Left kidney (tissue), 1 donor: ENCODE measurements at regions not wholly inside any gene's neighbourhood (a gene's known extent, or its start where the extent isn't known, plus 50 kb on each side); places are given as distances from the start of the nearest gene placed in this dataset.
"Not testable (repeated sequence)": the region's sequence is repeated elsewhere in the genome, so short reads cannot be mapped to it uniquely, and the experiment has no call there.

ENCODE experiments used
- DNase-seq: peaks from one replicate; pipeline ENCODE4 v3.0.0-alpha.2; 2013

DNA sequence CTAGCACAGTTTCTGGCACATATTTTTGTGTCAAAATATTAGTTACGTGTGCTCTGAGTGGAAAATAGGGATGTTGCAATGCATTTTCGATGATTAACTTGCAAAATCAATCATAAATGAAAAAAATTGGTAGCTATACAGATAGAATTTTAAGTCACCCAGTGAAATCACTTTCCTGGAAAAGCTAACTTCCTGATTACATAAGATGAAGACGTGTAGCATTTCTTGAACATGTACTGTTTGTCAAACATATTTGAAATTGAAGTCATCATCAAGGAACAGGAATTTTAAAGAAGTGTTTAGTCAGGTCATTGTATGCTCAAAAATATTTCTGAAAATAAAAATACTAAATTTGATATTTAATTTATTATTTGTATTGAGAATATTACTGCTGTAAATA lies 977.7 kb downstream of the PLOD2 start:
- no peak for DNase-seq

DNA sequence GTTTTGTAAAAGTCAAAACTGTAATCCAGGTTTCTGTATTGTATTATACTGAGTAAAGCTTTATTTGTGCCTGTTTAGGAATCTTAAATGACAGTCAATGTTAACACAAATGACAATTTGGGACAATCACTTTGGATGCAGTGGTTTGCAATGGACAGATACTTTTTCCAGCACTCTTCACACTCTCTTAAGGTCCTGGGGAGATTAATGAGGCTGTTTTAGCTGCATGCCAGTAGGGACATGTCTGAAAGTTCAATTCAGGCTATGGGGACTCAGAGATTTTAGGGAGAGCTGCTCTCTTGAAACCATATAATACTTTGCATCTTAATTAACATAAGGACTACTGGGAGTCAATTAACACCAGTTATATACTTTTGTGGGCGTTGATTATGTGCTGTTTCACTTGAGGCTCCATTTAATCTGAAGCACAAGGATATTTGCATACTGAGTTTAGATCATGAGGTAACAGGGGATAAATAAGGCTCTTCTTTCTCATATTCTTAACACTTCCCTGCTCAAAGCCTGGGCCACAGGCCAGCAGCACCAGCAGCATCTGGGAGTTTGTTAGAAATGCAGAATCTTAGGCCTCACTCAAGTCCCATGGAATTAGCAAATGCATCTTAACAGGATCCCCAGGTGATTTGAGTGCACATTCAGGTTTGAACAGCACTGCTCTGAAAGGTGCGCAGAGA lies 972.8 kb downstream of the PLOD2 start:
- no peak for DNase-seq

DNA sequence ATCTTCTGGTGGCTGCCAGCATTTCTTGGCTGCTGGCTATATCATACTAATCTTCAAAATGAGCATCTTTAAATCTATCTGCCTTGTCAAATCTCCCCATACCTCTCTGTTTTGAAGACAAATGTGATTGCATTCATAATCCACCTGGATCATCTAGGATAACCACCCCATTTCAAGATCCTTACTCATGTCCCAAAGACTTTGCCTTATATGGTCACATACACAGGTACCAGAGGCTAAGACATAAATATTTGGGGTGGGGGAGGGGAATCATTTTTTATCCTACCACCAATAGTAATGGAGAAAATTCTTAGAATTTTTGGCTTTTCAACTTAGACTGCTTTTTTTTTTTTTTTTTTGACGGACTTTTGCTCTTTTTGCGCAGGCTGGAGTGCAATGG lies 970.8 kb downstream of the PLOD2 start:
- DNase-seq: no peak

DNA sequence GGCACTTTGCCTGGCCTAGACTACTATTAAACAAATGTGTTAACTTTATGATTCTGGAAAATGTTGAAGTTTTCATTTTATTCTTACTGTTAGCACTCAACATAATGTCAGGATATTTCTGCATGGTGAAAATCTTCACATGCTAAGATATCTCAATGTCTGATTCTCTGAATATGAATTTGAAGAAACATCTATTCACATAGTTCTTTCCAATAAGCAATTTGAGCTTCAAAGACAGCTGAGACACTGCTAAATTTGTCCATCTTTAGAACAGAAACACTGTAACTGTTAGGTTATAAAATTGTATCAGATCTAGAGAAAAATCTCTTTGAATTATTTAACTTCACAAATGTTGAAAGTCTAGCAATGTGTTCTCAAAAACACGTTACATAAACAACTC lies 970.2 kb downstream of the PLOD2 start:
- no peak for DNase-seq

DNA sequence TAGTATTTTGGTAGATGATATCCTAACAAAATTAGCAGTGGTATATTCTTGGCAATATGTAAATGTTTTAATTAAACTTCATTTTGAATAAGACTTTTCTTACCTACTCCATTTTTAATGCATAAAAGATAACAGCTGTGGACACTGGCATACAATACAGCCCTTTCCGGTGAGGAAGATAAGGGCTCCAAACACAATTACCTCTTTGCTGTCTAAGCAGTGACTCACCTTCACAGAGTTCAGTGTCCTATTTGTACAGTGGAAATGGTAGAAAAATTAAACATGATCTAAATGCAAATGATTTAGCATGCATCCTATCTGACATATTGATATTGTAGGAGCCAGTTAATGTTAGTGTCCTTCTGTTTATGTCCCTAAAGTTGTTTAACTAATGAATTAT lies 969.4 kb downstream of the PLOD2 start:
- no peak for DNase-seq

DNA sequence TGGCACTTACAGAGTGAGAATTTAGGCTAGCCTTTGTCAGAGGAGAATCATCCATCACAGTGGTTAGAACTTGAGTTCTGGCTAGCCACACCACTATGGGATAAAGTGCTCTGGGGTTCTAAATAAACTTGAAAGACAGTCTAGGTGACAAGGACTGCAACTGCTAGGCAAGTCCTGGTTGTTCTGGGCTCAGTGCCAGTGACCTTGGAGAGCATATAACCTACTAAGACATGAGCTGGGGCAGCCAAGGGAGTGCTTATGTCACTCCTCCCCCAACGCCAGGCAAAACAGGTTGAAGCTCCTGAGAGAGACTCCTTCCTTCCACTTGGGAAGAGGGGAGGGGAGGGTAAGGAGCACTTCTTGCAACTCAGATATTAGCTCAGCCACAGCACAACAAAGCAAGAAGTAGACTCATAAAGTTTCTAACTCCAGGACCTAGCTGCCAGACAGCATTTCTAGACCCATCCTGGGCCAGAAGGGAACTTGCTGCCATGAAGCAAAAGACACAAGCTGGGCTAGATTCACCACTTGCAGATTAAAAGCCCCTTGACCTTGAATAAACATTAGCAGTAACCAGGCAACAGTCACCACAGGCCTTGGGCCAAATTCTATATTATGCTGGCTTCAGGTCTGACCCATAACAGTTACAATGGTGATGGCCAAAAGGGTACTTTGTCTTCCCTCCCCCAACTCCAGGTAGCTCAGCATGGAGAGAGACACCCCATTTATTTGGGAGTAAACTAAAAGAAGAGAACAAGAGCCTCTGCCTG lies 963.7 kb downstream of the PLOD2 start:
- no peak for DNase-seq

DNA sequence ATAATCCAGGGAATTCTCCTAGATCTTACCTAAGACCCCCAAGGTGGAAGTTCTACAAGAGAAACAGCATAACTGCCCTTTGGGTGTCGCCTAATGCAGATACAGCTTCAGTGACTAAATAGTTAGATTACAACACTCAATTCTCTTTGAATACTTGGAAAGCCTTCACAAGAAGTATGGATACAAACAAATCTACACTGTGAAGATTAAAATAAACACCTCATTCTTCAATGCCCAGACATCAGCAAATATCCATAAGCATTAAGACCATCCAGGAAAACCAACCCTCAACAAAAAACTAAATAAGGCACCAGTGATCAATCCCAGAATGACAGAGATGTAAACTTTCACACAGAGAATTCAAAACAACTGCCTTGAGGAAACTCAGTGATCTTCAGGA lies 963.2 kb downstream of the PLOD2 start:
- no peak for DNase-seq

DNA sequence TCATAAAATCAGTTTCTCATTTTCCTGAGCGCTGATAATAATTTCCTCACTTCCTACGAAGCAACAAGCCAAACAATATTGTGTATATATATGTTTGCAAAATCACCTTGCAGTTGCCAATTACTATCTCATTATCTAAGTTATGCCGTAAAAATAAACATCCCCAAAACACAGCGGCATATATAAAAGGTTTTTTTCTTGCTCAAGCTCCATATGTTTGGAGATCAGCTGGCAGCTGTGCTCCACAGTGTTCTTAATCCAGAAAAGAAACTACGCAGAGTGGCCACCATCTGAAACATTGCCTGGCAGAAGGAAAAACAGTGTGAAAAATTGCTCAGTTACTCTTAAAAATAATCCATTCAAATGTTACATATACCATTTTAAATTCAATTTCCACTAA lies 951.4 kb downstream of the PLOD2 start:
- no peak for DNase-seq

DNA sequence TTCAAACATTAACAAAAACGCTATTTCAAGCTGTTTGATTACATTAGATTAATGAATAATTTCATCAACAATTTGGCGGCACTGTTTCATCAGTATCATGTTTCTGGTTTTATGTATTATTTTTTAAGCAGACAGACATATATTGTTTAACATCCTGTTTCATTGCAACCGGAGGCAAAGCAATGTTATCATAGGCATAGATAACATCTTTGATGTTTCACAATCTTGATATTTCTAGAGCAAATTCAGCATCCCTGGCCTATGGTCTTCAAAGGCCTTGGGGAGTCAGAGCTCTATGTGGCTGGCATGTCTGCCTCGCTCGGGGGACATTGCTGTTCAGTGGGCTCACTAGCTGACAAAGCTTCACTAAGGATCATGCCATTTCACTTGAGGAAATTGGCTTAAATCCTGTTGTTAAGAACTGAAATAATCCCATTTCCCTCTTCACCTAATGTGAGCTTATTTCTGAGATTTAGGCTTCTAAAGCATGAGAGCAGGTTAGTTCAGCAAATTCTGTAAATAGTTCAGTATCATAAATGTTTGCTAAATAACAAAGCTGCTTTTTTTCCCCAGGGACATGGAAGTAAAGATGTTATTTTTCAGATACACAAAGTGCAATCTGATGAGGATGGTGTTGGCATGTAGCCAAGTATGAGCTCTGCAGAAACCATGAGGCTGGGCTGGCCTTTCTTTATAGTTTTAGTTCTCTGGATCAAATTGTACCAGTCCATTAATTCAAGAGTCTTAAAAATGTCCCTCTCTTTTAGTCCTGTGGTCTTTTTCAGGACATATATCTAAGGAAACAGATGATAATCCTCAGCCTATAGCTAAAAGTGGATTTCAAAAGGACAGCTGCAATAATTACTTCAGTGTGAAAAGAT lies 941.4 kb downstream of the PLOD2 start:
- peak; percentile 8 for DNase-seq

DNA sequence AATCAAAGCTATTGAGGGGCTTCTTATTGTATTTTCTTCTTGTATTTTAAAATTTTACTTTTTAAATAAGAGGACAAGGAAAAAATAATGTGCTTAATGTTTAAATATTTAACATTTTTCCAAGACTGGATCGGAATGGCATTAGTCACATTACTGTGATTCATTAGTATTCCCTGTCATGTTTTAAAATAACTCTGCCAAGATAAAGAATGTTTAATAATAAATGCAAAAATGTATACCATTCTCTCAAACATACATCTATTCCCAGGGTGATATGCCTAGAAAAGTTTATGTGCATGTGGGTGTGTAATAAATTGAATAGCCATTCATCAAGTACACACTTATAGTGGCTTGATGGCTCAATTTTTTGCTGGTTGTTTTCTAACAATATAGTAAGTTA lies 936.1 kb downstream of the PLOD2 start:
- no peak for DNase-seq

DNA sequence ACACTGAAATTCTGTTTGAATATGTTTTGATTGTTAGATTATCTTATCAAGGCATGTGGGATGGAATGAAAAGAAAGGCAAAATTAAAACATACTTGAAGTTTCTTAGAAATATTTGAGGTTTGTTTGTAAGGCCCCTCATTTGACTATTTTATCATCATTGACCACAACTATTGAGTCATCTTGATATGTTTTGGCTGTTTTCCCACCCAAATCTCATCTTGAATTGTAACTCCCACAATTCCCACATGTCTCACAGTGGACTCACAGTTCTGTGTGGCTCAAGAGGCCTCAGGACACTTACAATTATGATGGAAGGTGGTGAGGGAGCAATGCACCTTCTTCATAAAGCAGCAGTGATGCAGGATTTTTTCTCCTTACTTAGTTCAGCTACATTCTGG lies 917.1 kb downstream of the PLOD2 start:
- DNase-seq: no peak

DNA sequence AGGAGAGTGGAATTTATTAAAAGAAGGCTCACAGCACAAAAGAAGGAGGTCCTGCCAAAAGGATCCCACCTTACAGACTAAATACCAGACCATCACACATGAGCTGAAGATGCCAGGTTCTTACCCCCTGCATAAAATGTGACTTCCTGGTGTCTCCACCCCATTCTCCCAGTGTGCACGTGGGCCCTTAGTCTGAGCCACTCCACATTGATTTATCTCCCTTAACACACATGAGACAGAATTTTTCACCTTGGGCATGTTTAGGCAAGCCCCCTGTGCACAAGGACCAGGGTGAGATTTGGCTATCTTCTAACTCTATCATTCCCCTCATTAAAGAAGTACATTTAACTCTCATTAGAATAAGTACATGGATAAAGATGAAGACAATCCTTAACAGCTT lies 916.7 kb downstream of the PLOD2 start:
- DNase-seq: no peak

DNA sequence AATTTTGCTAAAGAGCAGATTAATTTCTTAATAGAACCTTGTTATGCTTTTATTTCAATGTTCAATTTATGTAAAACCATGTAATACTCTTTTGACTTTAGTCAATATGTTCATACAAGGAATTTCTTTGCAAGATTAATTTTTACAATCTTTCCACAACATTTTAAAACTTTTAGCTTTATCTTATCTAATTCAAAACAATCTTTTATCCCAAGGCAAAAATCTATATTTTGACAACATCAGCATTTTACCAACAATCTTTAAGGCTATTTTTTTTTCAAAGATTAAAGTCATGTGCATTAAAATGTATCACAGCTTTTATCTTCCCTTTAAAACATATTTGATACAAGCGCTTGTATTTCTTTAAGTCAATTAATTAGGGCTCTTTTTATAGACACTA lies 914.7 kb downstream of the PLOD2 start:
- no peak for DNase-seq

DNA sequence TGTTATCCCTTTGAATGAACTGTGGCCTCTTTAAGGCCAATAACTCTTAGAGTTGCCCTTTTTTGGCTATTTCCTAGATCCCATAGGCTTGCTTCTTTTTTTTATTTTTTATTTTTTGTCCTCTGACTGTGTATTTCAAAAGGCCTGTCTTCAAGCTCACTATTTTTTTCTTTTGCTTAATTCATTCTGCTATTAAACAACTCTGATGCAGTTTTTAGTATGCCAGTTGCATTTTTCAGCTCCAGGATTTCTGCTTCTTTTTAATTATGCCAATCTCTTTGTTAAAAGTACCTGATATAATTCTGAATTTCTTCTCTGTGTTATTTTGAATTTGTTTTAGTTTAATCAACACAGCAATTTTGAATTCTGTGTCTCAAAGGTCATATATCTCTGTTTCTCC lies 912.1 kb downstream of the PLOD2 start:
- DNase-seq: no peak

DNA sequence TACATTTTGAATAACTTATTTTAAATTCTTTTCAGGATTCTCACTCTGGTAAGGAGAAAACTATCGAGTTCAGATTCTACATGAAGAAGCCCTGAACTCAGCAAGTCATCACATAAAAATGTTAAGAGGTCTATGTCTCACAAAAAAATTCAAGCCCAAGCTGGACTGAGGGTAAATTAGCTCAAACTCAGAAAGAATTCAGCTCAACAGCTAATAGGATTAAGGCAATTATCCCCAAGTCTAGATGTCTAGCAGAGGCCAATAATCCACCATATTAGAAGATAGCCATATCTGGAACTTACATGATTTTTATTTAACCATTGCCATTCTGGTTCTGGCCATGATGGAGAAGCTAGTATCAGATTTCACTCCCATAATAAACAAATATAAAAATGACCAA lies 909.7 kb downstream of the PLOD2 start:
- no peak for DNase-seq

DNA sequence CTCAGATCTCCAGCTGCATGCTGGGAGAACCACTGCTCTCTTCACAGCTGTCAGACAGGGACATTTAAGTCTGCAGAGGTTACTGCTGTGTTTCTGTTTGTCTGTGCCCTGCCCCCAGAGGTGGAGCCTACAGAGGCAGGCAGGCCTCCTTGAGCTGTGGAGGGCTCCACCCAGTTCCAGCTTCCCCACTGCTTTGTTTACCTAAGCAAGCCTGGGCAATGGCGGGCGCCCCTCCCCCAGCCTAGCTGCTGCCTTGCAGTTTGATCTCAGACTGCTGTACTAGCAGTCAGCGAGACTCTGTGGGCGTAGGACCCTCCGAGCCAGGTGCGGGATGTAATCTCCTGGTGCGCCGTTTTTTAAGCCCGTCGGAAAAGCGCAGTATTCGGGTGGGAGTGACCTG lies 903.0 kb downstream of the PLOD2 start:
- not testable (repeated sequence) for DNase-seq

DNA sequence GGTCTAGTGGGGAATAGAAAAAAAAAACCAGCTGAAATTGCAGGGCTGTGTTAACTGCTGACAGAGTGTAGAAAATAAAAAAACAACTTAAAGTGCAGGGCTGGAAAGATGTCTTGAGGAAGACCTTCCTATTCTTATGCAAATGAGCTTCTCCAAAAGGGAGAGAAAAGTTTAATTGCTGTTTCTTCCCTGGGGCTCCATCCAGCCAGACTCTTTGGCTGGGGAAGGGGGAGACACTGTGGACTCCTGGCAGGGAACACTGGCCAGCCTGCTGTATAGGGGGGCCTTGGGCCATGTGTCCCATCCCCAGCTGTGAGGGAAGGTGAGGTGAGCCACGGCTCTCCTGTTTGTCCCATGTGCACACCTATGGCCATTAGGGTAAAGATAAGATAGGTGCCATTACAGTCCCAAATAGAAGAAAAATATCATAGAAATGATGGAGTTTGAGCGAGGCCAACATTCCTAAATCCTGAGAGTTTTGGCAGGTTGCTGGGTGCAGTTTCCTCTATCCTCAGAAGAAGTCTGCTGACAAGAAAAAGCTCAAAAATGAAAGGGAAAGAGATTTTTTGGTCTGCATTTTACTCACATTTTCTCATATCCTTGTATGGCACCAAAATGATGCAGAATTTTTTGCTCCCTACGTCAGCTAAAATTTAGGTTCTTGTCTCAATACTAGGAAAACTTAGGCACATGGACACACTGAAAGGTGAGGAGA lies 901.7 kb downstream of the PLOD2 start:
- no peak for DNase-seq

DNA sequence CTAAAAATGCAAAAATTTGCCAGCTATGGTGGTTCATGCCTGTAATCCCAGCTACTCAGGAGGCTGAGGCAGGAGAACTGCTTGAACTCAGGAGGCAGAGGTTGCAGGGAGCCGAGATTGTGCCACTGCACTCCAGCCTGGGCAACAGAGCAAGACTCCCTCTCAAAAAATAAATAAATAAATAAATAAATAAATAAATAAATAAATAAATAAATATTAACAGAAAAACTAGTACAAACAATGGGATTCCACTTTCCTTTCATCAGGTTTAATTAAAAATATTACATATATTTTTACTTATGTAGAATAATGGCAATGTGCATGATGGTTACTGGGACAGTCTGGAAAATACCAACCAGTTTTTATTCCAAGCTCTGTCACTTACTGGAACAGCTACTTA lies 897.5 kb downstream of the PLOD2 start:
- not testable (repeated sequence) for DNase-seq

DNA sequence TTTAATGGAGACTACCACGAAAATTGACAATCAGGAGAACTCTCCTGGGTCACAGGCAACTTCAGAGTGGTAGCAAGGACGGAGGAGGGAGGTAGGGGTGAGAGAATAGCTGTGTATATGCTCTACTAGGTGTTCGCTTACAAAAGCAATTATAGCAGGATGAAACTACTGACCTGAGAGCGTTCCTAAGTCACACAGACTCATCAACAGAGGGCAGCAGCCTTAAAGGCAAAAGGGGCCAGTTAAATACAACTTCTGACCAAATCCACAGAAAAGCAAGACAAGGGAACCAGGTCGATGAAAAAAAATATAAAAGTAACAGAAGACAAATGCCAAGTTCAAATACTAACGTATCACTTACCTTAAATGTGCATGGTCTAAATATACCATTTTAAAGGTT lies 894.6 kb downstream of the PLOD2 start:
- DNase-seq: no peak

DNA sequence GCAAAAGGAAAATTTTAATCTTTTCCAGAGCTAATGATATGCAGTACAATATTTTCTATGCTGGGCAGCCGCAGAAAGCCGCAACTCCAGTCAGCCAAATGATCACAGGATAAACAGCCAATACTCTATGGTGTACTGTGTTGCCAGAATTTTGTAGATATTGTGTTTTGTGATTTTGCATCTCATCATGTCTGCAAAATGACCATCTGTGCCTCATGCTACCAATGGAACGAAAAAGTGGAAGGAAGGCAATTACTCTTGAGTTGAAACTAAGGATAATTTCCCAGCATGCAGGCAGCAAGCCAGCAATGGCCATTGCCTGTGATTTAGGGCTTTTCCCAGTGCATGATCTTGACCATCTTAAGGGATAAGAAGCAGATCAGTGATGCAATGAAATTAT lies 891.9 kb downstream of the PLOD2 start:
- no peak for DNase-seq

DNA sequence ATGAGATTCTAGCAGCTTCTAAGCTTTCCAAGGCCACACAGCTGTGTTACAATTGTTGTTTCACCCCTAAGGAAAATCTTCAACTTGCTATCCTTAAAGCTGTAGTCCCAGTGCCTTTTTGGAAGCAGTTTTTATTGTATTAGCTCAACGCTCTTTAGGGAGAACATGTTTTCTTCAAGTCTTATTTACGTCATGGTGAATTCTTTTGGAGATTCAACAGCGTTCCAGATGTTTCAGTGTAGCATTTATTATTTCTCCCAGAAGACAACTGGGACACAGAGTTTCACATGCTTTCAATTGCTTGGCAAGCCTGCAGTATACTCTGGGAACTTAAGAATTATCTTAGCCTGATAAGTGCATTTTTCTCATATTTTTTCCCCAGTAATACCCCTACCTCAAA lies 888.3 kb downstream of the PLOD2 start:
- peak; percentile 27 for DNase-seq

DNA sequence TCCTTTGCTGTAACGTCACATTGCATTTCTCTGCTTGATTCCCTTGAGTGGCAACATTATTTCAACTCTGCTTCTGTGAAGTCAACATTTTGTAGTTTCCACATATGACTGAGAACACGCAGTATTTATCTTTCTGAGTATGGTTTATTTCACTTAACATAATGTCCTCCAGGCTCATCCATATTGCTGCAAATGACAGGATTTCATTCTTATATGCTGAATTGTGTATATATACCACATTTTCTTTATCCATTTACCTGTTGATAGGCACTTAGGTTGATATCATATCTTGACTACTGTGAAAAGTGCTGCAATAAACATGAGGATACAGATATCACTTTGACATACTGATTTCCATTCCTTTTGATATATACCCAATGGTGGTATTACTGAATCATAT lies 878.5 kb downstream of the PLOD2 start:
- no peak for DNase-seq
